H9 (cell line): ENCODE measurements at regions not wholly inside any gene's neighbourhood (a gene's known extent, or its start where the extent isn't known, plus 50 kb on each side); places are given as distances from the start of the nearest gene placed in this dataset.

Experiments used
- DNase-seq: peaks from one replicate; pipeline ENCODE4 v3.0.0-alpha.2; 2017
- H2AFZ ChIP-seq: one replicate; pipeline ENCODE4 v1.6.1; 2013; ENCODE audit warnings: mild to moderate bottlenecking, low read length, control low read depth, moderate library complexity
- H2AK5ac ChIP-seq: 2 replicates; pipeline ENCODE4 v1.6.1; 2013; ENCODE audit warnings: low read length, control low read depth, mixed read lengths; ENCODE audit not compliant: insufficient read length
- H2BK120ac ChIP-seq: one replicate; pipeline ENCODE4 v1.6.1; 2013; ENCODE audit warnings: low read depth, mild to moderate bottlenecking, low read length, control low read depth, inconsistent platforms; ENCODE audit not compliant: poor library complexity, severe bottlenecking
- H2BK12ac ChIP-seq: 2 replicates; pipeline ENCODE4 v1.6.1; 2013; ENCODE audit warnings: low read length, control low read depth, mixed read lengths, low read depth; ENCODE audit not compliant: insufficient read length
- H2BK15ac ChIP-seq: 2 replicates; pipeline ENCODE4 v1.6.1; 2013; ENCODE audit warnings: low read depth, low read length, control low read depth
- H2BK20ac ChIP-seq: one replicate; pipeline ENCODE4 v1.6.1; 2013; ENCODE audit warnings: low read depth, mild to moderate bottlenecking, low read length, control low read depth, inconsistent platforms; ENCODE audit not compliant: poor library complexity, severe bottlenecking
- H2BK5ac ChIP-seq: 2 replicates; pipeline ENCODE4 v1.6.1; 2013; ENCODE audit warnings: low read length, control low read depth, mixed read lengths; ENCODE audit not compliant: insufficient read length
- H3K14ac ChIP-seq: 2 replicates; pipeline ENCODE4 v1.6.1; 2013; ENCODE audit warnings: low read length, control low read depth; ENCODE audit not compliant: insufficient read depth
- H3K18ac ChIP-seq: 2 replicates; pipeline ENCODE4 v1.6.1; 2013; ENCODE audit warnings: low read depth, mild to moderate bottlenecking, mixed read lengths, low read length, control low read depth; ENCODE audit not compliant: insufficient read length
- H3K23ac ChIP-seq: 2 replicates; pipeline ENCODE4 v1.6.1; 2013; ENCODE audit warnings: low read length, control low read depth, mixed read lengths, low read depth; ENCODE audit not compliant: insufficient read length
- H3K23me2 ChIP-seq: 2 replicates; pipeline ENCODE4 v1.6.1; 2013; ENCODE audit warnings: low read depth, mild to moderate bottlenecking, mixed read lengths, low read length, control low read depth; ENCODE audit not compliant: insufficient read length, poor library complexity, severe bottlenecking
- H3K27ac ChIP-seq: 2 replicates; pipeline ENCODE4 v1.5.1; 2013; ENCODE audit warnings: low read length, control low read depth, mixed read lengths, low read depth; ENCODE audit not compliant: insufficient read length
- H3K27me3 ChIP-seq: 2 replicates; pipeline ENCODE4 v1.6.1; 2013; ENCODE audit warnings: low read length, control low read depth, inconsistent platforms; ENCODE audit not compliant: insufficient read depth
- H3K4ac ChIP-seq: 2 replicates; pipeline ENCODE4 v1.6.1; 2013; ENCODE audit warnings: low read depth, mild to moderate bottlenecking, control low read depth, inconsistent platforms, low read length, moderate library complexity
- H3K4me1 ChIP-seq: 2 replicates; pipeline ENCODE4 v1.6.1; 2013; ENCODE audit warnings: low read length, control low read depth, inconsistent platforms; ENCODE audit not compliant: insufficient read depth
- H3K4me2 ChIP-seq: 2 replicates; pipeline ENCODE4 v1.6.1; 2013; ENCODE audit warnings: low read length, control low read depth, mixed read lengths; ENCODE audit not compliant: insufficient read length, insufficient read depth
- H3K56ac ChIP-seq: 2 replicates; pipeline ENCODE4 v1.6.1; 2013; ENCODE audit warnings: low read depth, mild to moderate bottlenecking, mixed read lengths, low read length, control low read depth; ENCODE audit not compliant: insufficient read length
- H3K79me1 ChIP-seq: 2 replicates; pipeline ENCODE4 v1.6.1; 2013; ENCODE audit warnings: low read depth, mild to moderate bottlenecking, moderate library complexity, low read length, control low read depth, inconsistent platforms; ENCODE audit not compliant: insufficient read depth, poor library complexity, severe bottlenecking
- H3K79me2 ChIP-seq: 2 replicates; pipeline ENCODE4 v1.6.1; 2013; ENCODE audit warnings: low read length, control low read depth, inconsistent platforms; ENCODE audit not compliant: insufficient read depth
- H3K9ac ChIP-seq: 2 replicates; pipeline ENCODE4 v1.6.1; 2013; ENCODE audit warnings: low read length, control low read depth, mixed read lengths; ENCODE audit not compliant: insufficient read length; ENCODE audit errors: extremely low read depth
- H3K9me3 ChIP-seq: one replicate; pipeline ENCODE4 v1.6.1; 2013; ENCODE audit warnings: low read depth, low read length, inconsistent platforms; ENCODE audit not compliant: control insufficient read depth
- H3T11ph ChIP-seq: one replicate; pipeline ENCODE4 v1.6.1; 2013; ENCODE audit warnings: mild to moderate bottlenecking, low read length, control low read depth, inconsistent platforms
- H4K20me1 ChIP-seq: one replicate; pipeline ENCODE4 v1.6.1; 2013; ENCODE audit not compliant: control insufficient read depth, insufficient read length, insufficient read depth
- H4K5ac ChIP-seq: 2 replicates; pipeline ENCODE4 v1.6.1; 2013; ENCODE audit warnings: low read depth, mild to moderate bottlenecking, mixed read lengths, low read length, control low read depth; ENCODE audit not compliant: insufficient read length
- H4K8ac ChIP-seq: replicated peaks from 2 replicates; pipeline ENCODE4 v1.6.1; 2013; ENCODE audit warnings: low read length, control low read depth, mixed read lengths, low read depth; ENCODE audit not compliant: insufficient read length
- H4K91ac ChIP-seq: 2 replicates; pipeline ENCODE4 v1.6.1; 2013; ENCODE audit warnings: low read depth, mild to moderate bottlenecking, moderate library complexity, mixed read lengths, low read length, control low read depth; ENCODE audit not compliant: insufficient read length
- H3K27ac Mint-ChIP-seq, 3 experiments: 2 replicates in 2 of 3; 3 replicates in 1 of 3; pipeline ENCODE4 v1.8.0; 2020 to 2021; ENCODE audit warnings: mixed read lengths in 3 of 3, mild to moderate bottlenecking in 1 of 3, moderate library complexity in 1 of 3
- H3K27me3 Mint-ChIP-seq: 2 replicates; pipeline ENCODE4 v1.8.0; 2021; ENCODE audit warnings: low read depth, mild to moderate bottlenecking, moderate library complexity, mixed read lengths
- H3K36me3 Mint-ChIP-seq, 3 experiments: 2 replicates in 2 of 3; 3 replicates in 1 of 3; pipeline ENCODE4 v1.8.0; 2020 to 2021; ENCODE audit warnings: low read depth in 3 of 3, mixed read lengths in 3 of 3; ENCODE audit not compliant: insufficient read depth in 1 of 3
- H3K4me1 Mint-ChIP-seq, 2 experiments: 2 replicates each; pipeline ENCODE4 v1.8.0; 2020; ENCODE audit warnings: mixed read lengths in 2 of 2
- H3K4me3 Mint-ChIP-seq, 2 experiments: 2 replicates in 1 of 2; 3 replicates in 1 of 2; pipeline ENCODE4 v1.8.0; 2020 to 2021; ENCODE audit warnings: mild to moderate bottlenecking in 2 of 2, mixed read lengths in 2 of 2, moderate library complexity in 1 of 2
- H3K9me3 Mint-ChIP-seq, 2 experiments: 2 replicates in 1 of 2; 3 replicates in 1 of 2; pipeline ENCODE4 v1.8.0; 2020; ENCODE audit warnings: mild to moderate bottlenecking in 2 of 2, mixed read lengths in 2 of 2, moderate library complexity in 1 of 2
- CTCF ChIP-seq: fragments of 200-600 bp; sonication (generic); conservative IDR thresholded peaks from 3 replicates; pipeline ENCODE4 v1.8.0; 2021; ENCODE audit warnings: antibody characterized with exemption, mild to moderate bottlenecking
- WGBS: extraction: QIAGEN DNeasy Blood & Tissue Kit; methylation state at CpG from one replicate; pipeline ENCODE4 v1.1.7; 2013; ENCODE audit warnings: missing lambda C conversion rate, low lambda C conversion rate, mixed read lengths; ENCODE audit not compliant: insufficient read length; ENCODE audit errors: extremely low coverage; 5-methylcytosine and 5-hydroxymethylcytosine counted together

- no peak overlapping the region for H3T11ph ChIP-seq
- H3K23me2 ChIP-seq: no peaks in the 10 kb centered on the region
- no peak overlapping the region for H3K56ac ChIP-seq
- H4K8ac ChIP-seq: no peak overlapping the region
- peaks cover 3% of the 10 kb centered on the region for H3K27me3 Mint-ChIP-seq
- H3K18ac ChIP-seq: no peak overlapping the region
- peak overlapping the region in 1 of 3 experiments; percentile 13; a peak in 1 of 7 replicates for H3K27ac Mint-ChIP-seq
- H3K79me1 ChIP-seq: no peaks in the 10 kb centered on the region
- H3K9ac ChIP-seq: no peak overlapping the region
- no peak overlapping the region for H3K27ac ChIP-seq
- no peaks in the 10 kb centered on the region for H3K79me2 ChIP-seq
- no peaks in the 10 kb centered on the region for H3K27me3 ChIP-seq
- no peaks in the 10 kb centered on the region for H4K20me1 ChIP-seq
- H2AFZ ChIP-seq: no peak overlapping the region
- no peak overlapping the region for H3K4me3 Mint-ChIP-seq
- no CpG with 5 or more reads among the region's 4 CpGs for WGBS
- no peak overlapping the region for H3K23ac ChIP-seq
- no peak overlapping the region for H2BK5ac ChIP-seq
- no peak for DNase-seq
- H3K4ac ChIP-seq: no peak overlapping the region
- no peak overlapping the region for H2BK12ac ChIP-seq
- H3K36me3 Mint-ChIP-seq: peaks cover 0 to 5% (median 0%) of the 10 kb centered on the region in 3 experiments; a peak in 1 of 7 replicates
- H2AK5ac ChIP-seq: no peak overlapping the region
- H3K4me2 ChIP-seq: no peak overlapping the region
- no peak overlapping the region for H4K5ac ChIP-seq
- H2BK20ac ChIP-seq: no peak overlapping the region
- no peaks in the 10 kb centered on the region for H3K9me3 ChIP-seq
- peaks cover 20 to 23% of the 10 kb centered on the region in 2 experiments for H3K4me1 Mint-ChIP-seq
- no peak overlapping the region for H2BK15ac ChIP-seq
- no peak for TF ChIP-seq CTCF
- H3K14ac ChIP-seq: no peak overlapping the region
- no peak overlapping the region for H2BK120ac ChIP-seq
- no peaks in the 10 kb centered on the region for H3K4me1 ChIP-seq
- H4K91ac ChIP-seq: no peak overlapping the region
- H3K9me3 Mint-ChIP-seq: peaks cover under 1 to 4% of the 10 kb centered on the region in 2 experiments; a peak in 3 of 5 replicates
These were observed 322.4 kb upstream of the CLEC14A start for GRCh38 chr14:38578278-38578681.
